A673 (cell line): ENCODE measurements at regions not wholly inside any gene's neighbourhood (a gene's known extent, or its start where the extent isn't known, plus 50 kb on each side); places are given as distances from the start of the nearest gene placed in this dataset.

ENCODE experiments used
- CTCF ChIP-seq: fragments of 300-800, 200-600 bp; sonication (generic); conservative IDR thresholded peaks from 2 replicates; pipeline ENCODE4 v1.5.1; 2017; ENCODE audit warnings: low read depth, mild to moderate bottlenecking, antibody characterized with exemption, low read length, moderate library complexity, mixed read lengths
- EZH2 ChIP-seq: fragments of 200-600 bp; sonication (generic); IDR thresholded peaks from 2 replicates; pipeline ENCODE4 v1.6.1; 2017; ENCODE audit warnings: borderline replicate concordance, low read depth, mild to moderate bottlenecking, mixed read lengths, antibody characterized with exemption, low read length; ENCODE audit not compliant: poor library complexity, severe bottlenecking

DNA sequence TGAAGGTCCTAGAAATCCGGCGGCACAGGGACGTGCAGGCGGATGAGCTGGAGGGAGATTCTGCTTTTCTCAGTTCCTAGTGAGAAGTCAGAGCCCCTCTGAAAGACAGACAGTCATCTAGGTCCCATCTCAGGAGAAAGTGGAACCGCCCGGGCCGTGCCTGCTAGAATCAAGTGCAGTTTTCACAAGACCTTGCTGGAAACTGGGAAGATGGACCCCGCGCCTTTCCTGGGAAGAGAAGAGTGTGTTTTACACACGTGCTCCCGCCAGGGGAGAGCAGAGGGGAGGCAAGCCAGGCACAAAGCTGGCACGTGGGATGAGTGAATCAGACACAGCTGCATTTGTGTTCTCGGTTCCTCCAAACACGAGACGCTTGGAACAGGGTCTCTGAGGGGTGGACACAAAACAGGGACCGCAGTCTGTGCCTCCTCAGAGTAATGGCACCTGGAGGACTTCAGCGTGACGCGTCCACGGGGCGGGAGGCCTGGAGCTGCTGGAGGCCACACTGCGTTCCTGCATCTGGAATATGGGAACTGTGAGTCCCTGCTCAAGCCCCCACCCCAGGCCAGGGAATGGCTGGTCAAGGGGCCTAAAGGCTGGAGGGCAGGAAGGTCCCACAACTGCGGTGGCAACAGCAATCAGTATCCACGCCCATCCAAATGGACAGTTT is 218.3 kb downstream of the BRD1 start:
- TF ChIP-seq CTCF (no peak), EZH2 (no peak)
